HG02763 (cell line): ENCODE measurements at regions not wholly inside any gene's neighbourhood (a gene's known extent, or its start where the extent isn't known, plus 50 kb on each side); places are given as distances from the start of the nearest gene placed in this dataset.

Experiments used
- ATAC-seq: cut with Tn5 transposase; IDR thresholded peaks from one replicate; pipeline ENCODE4 v1.9.1; 2021; ENCODE audit warnings: mild to moderate bottlenecking, moderate library complexity; ENCODE audit not compliant: unreplicated experiment

DNA sequence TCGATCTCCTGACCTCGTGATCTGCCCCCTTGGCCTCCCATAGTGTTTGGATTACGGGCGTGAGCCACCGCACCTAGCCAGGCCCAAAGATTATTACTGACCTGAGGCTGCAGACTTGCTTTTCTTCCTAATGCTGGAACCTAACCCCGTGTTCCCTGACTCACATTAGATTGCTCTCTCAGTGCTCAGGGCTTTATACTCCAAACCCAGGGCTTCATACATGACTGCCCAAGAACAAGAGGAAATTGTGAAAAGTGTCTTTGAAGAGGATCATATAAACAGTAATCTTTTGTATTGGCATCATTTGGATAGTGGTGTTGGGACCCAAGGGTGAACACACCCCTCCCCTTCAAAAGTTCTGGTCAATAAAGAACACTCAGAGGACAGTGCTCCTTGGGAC, 233.3 kb upstream of the TAS2R1 start:
- no peak for ATAC-seq

- ATAC-seq: no peak
Measured at GRCh38 chr5:9861666-9862256, 231.6 kb upstream of the TAS2R1 start.

DNA sequence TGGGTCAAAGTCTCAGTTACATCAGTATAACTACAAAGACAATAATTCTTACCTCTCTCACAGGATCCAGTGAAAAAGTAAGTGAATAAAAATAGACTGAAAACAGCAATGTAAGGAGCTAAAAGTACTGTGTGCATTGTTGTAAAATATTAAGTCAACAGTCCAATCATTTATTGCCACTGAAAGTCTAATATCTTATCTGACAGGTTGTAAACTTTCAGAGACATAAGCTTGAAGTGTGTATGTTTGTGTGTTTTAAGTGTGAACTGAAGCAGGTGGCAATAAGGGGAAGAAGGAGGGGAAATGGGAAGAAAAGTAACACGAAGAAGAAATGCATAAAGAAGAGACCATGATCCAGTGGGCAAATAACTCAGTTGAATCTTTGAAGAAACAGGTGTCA, 229.7 kb upstream of the TAS2R1 start:
- no peak for ATAC-seq

DNA sequence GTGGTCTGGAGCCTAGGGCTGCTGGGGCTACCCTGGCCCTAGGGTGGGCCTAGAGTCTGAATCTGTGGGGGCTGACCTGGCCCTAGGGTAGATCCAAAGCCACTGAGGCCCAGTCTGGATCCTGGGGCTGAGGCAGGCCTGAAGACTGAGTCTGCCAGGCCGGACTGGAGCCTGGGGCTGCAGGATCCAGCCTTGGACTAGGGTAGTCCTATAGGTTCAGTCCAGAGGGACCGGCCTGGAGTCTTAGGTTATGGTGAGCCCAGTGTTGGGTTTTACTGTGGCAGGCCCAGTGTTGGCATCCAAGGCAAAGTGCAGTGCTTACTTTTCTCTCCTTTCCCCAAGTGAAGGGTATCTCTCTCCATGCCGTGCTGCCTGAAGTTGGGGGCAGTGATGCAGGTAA, 227.9 kb upstream of the TAS2R1 start:
- no peak for ATAC-seq

GRCh38 chr5:9853309-9853708, 223.2 kb upstream of the TAS2R1 start:
- ATAC-seq: no peak

GRCh38 chr5:9852671-9853070, 222.5 kb upstream of the TAS2R1 start:
- ATAC-seq: no peak

- no peak for ATAC-seq
Measured at GRCh38 chr5:9851458-9851857, 221.3 kb upstream of the TAS2R1 start.

- no peak for ATAC-seq
Measured at GRCh38 chr5:9850456-9850855, 220.3 kb upstream of the TAS2R1 start.

DNA sequence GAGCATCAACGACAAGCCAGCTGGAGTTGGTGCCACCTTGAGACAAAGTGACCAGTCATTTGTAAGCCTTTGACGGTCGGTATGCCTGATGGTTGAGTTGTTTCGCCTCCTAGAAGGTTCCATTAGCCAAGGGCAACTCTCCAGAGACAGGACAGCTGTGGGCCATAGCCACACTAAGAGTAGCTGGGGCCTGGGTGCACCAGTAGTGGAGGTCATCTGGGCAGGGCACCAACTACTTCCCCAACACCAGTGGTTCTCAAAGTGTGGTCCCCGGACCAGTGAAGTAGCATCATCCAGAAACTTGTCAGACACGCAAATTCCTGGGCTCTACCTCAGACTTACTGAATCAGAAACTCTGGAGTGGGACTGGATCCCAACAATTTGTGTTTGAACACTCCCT, 217.5 kb upstream of the TAS2R1 start:
- no peak for ATAC-seq

DNA sequence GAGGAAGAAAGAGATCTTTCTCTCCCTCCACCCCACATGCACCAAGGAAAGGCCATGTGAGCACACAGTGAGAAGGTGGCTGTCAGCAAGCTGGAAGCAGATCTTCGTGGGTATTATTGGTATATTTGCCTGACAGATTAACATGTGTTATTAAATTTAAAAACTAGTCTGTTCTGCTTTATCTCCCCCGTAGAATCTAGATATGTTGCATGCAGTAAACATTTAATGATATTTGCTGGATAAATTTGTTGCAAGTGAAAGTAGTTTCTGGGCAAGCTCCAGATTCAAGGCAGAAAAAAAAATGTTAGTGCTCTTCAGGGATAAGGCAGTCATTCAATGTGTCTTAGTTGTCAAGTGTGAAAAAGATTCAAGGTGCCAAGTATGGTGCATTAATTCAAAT, 215.0 kb upstream of the TAS2R1 start:
- ATAC-seq: no peak

DNA sequence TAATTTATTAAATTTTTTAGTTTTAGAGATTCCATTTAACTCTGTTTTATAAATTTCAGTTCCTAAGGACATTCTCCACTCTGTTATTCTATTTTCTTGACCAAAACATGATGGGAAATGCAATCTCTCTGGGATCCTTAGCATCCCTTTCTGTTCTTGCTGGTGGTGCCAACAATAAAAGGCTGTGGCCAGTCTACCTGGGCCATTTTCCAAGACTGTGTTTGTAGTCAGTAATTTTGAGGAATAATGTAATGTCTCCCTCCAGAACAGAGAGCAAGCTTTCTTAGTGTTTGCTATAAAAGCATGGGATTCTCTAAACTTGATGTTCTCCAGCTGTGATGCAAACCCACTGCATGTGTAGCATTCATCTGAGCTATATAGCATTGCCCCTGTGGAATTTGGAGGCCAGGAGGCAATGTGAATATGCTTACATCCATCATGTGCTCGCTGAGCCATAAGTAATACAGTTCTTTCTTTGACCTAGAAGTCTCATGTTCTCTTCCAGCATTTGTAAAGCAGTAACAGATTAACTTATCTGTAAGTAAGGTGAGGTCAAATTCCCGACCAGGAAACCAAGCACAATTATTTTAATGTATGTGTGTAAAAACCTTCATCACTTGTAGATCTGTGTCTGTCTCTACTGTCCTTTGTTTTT, 211.5 kb upstream of the TAS2R1 start:
- no peak for ATAC-seq

DNA sequence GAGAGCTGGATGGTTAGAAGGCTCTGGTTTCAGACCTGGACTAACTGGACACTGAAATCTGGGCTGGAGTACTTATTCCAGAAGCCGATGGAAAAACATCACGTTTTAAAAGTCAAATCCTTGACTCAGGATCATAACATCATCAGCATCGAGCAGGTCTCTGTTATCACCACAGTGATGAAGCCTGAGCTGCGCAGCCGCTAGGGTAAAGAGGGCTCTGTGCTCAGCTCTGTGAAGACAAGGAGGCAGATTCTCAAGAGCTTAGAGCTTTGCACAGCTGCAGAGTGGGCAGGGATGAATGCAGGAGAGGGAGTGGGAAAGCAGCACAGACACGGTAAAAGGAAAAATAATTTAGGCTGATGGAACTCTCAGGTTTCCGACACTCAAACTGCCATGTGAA, 208.8 kb upstream of the TAS2R1 start:
- ATAC-seq: no peak

GRCh38 chr5:9834871-9835770, 205.0 kb upstream of the TAS2R1 start:
- no peak for ATAC-seq

DNA sequence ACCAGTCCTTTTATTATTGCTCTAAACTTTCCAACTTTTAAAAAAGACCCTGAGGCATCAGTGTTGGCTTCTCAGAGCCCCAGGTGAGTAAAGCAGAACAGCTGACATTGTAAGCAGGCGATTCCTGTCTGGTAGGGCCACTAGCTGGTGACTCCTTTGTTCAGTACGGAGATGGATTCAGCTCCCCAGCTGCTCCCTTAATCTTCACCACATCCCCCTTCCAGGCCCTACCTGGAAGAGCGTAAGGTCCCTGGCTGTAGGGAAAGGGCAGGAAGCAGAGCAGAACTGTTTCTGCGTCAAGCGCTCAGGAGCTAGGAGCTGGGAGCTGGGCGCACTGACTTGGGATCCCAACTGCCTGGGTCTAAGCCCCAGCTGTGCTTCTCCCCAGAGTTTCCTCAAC, 203.7 kb upstream of the TAS2R1 start:
- no peak for ATAC-seq

DNA sequence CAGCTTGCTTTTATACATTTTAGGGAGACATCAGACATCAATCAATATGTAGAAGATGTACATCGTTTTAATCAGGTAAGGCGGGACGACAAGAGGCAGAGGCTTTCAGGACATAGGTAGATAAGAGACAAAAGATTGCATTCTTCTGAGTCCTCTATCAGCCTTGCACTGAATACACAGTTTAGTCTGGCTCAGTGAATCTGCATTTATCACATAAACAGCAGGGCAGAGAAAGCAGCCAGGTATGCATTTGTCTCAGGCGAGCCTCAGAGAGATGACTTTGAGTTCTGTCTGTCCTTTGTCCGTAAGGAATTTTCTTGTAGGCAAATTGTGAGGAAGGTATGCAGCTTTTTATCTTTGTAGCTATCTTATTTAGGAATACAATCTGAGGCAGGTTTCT, 202.8 kb upstream of the TAS2R1 start:
- no peak for ATAC-seq

DNA sequence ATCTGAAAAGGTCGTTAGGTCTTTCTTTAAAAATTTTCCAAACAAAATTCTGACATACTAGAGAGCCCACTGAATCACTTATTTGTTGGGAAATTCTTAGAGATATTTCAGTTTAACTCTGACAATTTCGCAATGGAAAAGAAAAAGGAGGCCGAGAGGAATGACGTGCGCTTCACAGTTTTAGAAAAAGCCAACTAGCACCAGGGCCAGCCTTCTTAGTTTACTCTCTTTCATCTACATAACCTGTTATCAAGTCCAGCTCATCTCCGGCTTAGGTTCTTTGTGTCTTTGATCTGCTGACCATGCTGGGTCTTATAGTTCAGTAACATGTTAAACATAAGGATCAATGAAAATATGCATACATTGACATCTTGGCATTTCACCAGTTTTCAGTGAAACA, 201.7 kb upstream of the TAS2R1 start:
- no peak for ATAC-seq

GRCh38 chr5:9830184-9830583, 200.0 kb upstream of the TAS2R1 start:
- no peak for ATAC-seq

DNA sequence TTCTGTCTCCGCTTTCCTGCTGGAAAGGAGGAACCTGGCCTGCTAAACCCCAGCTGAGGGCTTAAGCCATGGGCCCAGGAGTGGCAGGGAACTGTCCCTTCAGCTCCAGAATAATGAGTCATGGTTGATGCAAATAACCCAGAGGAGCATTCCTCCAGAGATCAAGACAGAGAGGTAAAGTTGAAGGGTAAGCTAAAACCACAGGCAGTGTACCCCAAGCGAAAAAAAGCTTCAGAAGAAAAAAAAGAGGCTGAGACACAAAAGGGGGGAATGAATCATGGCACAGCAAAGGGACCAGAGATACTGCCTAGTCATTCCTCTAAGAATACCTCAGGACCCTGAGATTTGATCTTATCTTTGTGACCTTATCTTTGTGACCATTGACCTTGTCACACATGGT, 199.5 kb upstream of the TAS2R1 start:
- no peak for ATAC-seq

- ATAC-seq: no peak
Measured at GRCh38 chr5:9820691-9821449, 190.7 kb upstream of the TAS2R1 start.

- ATAC-seq: no peak
Measured at GRCh38 chr5:9818340-9818845, 188.2 kb upstream of the TAS2R1 start.

GRCh38 chr5:9817819-9818218, 187.7 kb upstream of the TAS2R1 start:
- ATAC-seq: no peak
